ENCODE measurements at regions not wholly inside any gene's neighbourhood (a gene's known extent, or its start where the extent isn't known, plus 50 kb on each side); places are given as distances from the start of the nearest gene placed in this dataset.

- Histone ChIP-seq H2AFZ (ENCODE audit: low read depth, low read length) (no peak overlapping the region), H3K9ac (ENCODE audit: low read length) (no peak overlapping the region), H3K27ac (ENCODE audit: low read depth, low read length) (no peak overlapping the region), H3K79me2 (ENCODE audit: insufficient read depth, low read length) (no peaks in the 10 kb centered on the region), H3K4me3 (ENCODE audit: insufficient read depth, low read depth, low read length) (no peak overlapping the region), H3K27me3 (ENCODE audit: insufficient read depth, low read length) (peaks cover 2% of the 10 kb centered on the region), H3K9me3 (ENCODE audit: insufficient read depth, low read depth, low read length) (no peaks in the 10 kb centered on the region), H3K36me3 (ENCODE audit: insufficient read depth, low read length) (no peaks in the 10 kb centered on the region), H4K20me1 (ENCODE audit: insufficient read depth, low read length) (no peaks in the 10 kb centered on the region), H3K4me1 (ENCODE audit: insufficient read depth, low read length) (no peaks in the 10 kb centered on the region), H3K4me2 (ENCODE audit: low read length) (no peak overlapping the region)
- H3K36me3 Mint-ChIP-seq (ENCODE audit: low read depth, unreplicated experiment), result no peaks in the 10 kb centered on the region
- peaks cover 3% of the 10 kb centered on the region for H3K27me3 Mint-ChIP-seq (ENCODE audit: low read depth, unreplicated experiment)
- no peak overlapping the region for H3K27ac Mint-ChIP-seq (ENCODE audit: unreplicated experiment)
- FAIRE-seq, result no peak
- DNase-seq (ENCODE audit: low read depth), result no peak
- TF ChIP-seq, protein P1, sequence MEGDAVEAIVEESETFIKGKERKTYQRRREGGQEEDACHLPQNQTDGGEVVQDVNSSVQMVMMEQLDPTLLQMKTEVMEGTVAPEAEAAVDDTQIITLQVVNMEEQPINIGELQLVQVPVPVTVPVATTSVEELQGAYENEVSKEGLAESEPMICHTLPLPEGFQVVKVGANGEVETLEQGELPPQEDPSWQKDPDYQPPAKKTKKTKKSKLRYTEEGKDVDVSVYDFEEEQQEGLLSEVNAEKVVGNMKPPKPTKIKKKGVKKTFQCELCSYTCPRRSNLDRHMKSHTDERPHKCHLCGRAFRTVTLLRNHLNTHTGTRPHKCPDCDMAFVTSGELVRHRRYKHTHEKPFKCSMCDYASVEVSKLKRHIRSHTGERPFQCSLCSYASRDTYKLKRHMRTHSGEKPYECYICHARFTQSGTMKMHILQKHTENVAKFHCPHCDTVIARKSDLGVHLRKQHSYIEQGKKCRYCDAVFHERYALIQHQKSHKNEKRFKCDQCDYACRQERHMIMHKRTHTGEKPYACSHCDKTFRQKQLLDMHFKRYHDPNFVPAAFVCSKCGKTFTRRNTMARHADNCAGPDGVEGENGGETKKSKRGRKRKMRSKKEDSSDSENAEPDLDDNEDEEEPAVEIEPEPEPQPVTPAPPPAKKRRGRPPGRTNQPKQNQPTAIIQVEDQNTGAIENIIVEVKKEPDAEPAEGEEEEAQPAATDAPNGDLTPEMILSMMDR (IDR thresholded peaks at IDR 0.05; ENCODE audit: insufficient read depth, low read depth, low read length), result no peak
- no peak for TF ChIP-seq EZH2 (IDR thresholded peaks at IDR 0.05; ENCODE audit: insufficient read depth, low read length)
- H3K4me3 Mint-ChIP-seq (ENCODE audit: unreplicated experiment), result no peak overlapping the region
- no peaks in the 10 kb centered on the region for H3K4me1 Mint-ChIP-seq (ENCODE audit: low read depth, unreplicated experiment)
- no peaks in the 10 kb centered on the region for H3K9me3 Mint-ChIP-seq (ENCODE audit: unreplicated experiment)
These were observed 232.2 kb upstream of the UBASH3B start for GRCh38 chr11:122423273-122423672.

DNA sequence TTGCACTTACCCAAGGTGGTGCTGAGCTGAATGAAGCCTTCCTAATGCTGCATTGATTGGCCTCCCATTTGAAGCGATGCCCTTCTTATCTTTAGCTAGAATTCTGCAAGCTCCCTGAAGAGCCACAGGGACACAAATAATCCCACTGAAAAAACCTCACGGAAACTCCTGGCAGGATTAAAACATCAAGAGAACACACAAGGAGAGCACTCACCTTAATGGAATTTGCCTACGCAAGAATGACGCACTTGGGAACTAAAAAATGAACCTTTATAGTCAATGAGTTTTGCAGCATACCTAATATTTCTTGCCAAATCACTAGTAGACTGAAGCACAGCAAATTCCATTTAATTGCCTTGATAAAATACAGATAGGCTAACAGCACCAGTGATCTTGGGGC lies 232.8 kb upstream of the UBASH3B start:
- Histone ChIP-seq H4K20me1 (ENCODE audit: insufficient read depth, low read length) (no peaks in the 10 kb centered on the region), H3K27ac (ENCODE audit: low read depth, low read length) (no peak overlapping the region), H3K9me3 (ENCODE audit: insufficient read depth, low read depth, low read length) (no peaks in the 10 kb centered on the region), H3K4me1 (ENCODE audit: insufficient read depth, low read length) (no peaks in the 10 kb centered on the region), H3K4me2 (ENCODE audit: low read length) (no peak overlapping the region), H2AFZ (ENCODE audit: low read depth, low read length) (no peak overlapping the region), H3K4me3 (ENCODE audit: insufficient read depth, low read depth, low read length) (no peak overlapping the region), H3K79me2 (ENCODE audit: insufficient read depth, low read length) (no peaks in the 10 kb centered on the region), H3K36me3 (ENCODE audit: insufficient read depth, low read length) (no peaks in the 10 kb centered on the region), H3K27me3 (ENCODE audit: insufficient read depth, low read length) (peaks cover 2% of the 10 kb centered on the region), H3K9ac (ENCODE audit: low read length) (no peak overlapping the region)
- DNase-seq (ENCODE audit: low read depth) (peak; percentile 70), FAIRE-seq (no peak)
- no peaks in the 10 kb centered on the region for H3K9me3 Mint-ChIP-seq (ENCODE audit: unreplicated experiment)
- no peaks in the 10 kb centered on the region for H3K4me1 Mint-ChIP-seq (ENCODE audit: low read depth, unreplicated experiment)
- H3K4me3 Mint-ChIP-seq (ENCODE audit: unreplicated experiment), result no peak overlapping the region
- H3K36me3 Mint-ChIP-seq (ENCODE audit: low read depth, unreplicated experiment), result no peaks in the 10 kb centered on the region
- TF ChIP-seq, protein P1 (IDR thresholded peaks at IDR 0.05; ENCODE audit: insufficient read depth, low read depth, low read length), result no peak
- no peak for TF ChIP-seq EZH2 (IDR thresholded peaks at IDR 0.05; ENCODE audit: insufficient read depth, low read length)
- peaks cover 3% of the 10 kb centered on the region for H3K27me3 Mint-ChIP-seq (ENCODE audit: low read depth, unreplicated experiment)
- H3K27ac Mint-ChIP-seq (ENCODE audit: unreplicated experiment), result no peak overlapping the region

DNA sequence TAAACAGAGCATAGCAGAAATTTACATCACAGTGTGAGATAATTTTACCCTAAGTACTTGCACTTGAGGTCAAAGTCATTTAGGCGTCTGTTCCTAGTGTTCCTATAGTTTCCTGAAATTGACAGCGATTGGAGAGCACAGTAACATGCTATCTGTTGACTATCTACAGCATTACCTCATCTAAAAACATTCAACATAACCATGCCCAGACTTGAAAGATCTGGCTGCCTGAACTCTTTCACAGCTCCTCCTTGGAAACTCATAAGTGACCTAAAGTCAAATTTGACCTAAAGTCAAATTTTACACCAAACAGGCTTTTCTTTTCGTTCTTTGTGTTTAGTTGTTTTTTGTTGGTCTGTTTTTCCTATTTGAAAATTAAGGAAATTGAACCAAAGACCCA lies 233.8 kb upstream of the UBASH3B start:
- Histone ChIP-seq H3K4me1 (ENCODE audit: insufficient read depth, low read length) (no peaks in the 10 kb centered on the region), H3K4me2 (ENCODE audit: low read length) (no peak overlapping the region), H4K20me1 (ENCODE audit: insufficient read depth, low read length) (no peaks in the 10 kb centered on the region), H3K9me3 (ENCODE audit: insufficient read depth, low read depth, low read length) (no peaks in the 10 kb centered on the region), H2AFZ (ENCODE audit: low read depth, low read length) (no peak overlapping the region), H3K36me3 (ENCODE audit: insufficient read depth, low read length) (no peaks in the 10 kb centered on the region), H3K9ac (ENCODE audit: low read length) (no peak overlapping the region), H3K27ac (ENCODE audit: low read depth, low read length) (no peak overlapping the region), H3K79me2 (ENCODE audit: insufficient read depth, low read length) (no peaks in the 10 kb centered on the region), H3K27me3 (ENCODE audit: insufficient read depth, low read length) (peaks cover under 1% of the 10 kb centered on the region), H3K4me3 (ENCODE audit: insufficient read depth, low read depth, low read length) (no peak overlapping the region)
- TF ChIP-seq, protein P1 (IDR thresholded peaks at IDR 0.05; ENCODE audit: insufficient read depth, low read depth, low read length), result no peak
- no peak for TF ChIP-seq EZH2 (IDR thresholded peaks at IDR 0.05; ENCODE audit: insufficient read depth, low read length)
- H3K27me3 Mint-ChIP-seq (ENCODE audit: low read depth, unreplicated experiment), result peaks cover 3% of the 10 kb centered on the region
- H3K9me3 Mint-ChIP-seq (ENCODE audit: unreplicated experiment), result no peaks in the 10 kb centered on the region
- H3K27ac Mint-ChIP-seq (ENCODE audit: unreplicated experiment), result no peak overlapping the region
- H3K36me3 Mint-ChIP-seq (ENCODE audit: low read depth, unreplicated experiment), result no peaks in the 10 kb centered on the region
- H3K4me1 Mint-ChIP-seq (ENCODE audit: low read depth, unreplicated experiment), result no peaks in the 10 kb centered on the region
- H3K4me3 Mint-ChIP-seq (ENCODE audit: unreplicated experiment), result no peak overlapping the region
- FAIRE-seq (peak; percentile 23), DNase-seq (ENCODE audit: low read depth) (no peak)

All from astrocyte (in vitro differentiated cells and primary cell).